Epithelial cell of proximal tubule (primary cell): ENCODE measurements at regions not wholly inside any gene's neighbourhood (a gene's known extent, or its start where the extent isn't known, plus 50 kb on each side); places are given as distances from the start of the nearest gene placed in this dataset.

Experiments used
- DNase-seq: peaks from one replicate; pipeline ENCODE4 v3.0.0-alpha.2; 2011; ENCODE audit warnings: low read depth
- H3K4me3 ChIP-seq: 2 replicates; pipeline ENCODE4 v1.5.1; 2011; ENCODE audit warnings: low read depth, mild to moderate bottlenecking, low read length
- TF ChIP-seq, protein P1 (sequence below): conservative IDR thresholded peaks from 2 replicates; pipeline ENCODE4 v1.5.1; 2012; ENCODE audit warnings: low read depth, mild to moderate bottlenecking, low read length

DNA sequence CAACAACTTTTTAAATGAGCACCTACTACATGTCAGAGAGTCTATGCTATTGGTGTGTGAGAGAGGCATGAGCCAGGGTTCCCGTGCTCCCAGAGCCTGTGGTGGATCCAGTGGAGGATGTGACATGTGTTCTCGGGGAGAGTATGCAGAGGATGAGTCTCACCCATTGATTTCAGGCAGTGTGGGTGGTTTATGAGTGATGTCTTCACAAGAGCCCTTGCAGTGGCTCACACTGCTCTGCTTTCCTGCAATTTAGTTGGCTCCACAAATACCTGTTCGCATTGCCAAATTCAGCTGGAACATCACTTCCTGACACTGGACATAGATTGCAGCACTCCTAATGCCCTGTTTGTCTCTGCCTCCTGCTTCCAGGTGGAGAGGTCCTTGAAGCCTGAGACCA is 243.6 kb upstream of the CXCR4 start:
- TF ChIP-seq, protein P1, sequence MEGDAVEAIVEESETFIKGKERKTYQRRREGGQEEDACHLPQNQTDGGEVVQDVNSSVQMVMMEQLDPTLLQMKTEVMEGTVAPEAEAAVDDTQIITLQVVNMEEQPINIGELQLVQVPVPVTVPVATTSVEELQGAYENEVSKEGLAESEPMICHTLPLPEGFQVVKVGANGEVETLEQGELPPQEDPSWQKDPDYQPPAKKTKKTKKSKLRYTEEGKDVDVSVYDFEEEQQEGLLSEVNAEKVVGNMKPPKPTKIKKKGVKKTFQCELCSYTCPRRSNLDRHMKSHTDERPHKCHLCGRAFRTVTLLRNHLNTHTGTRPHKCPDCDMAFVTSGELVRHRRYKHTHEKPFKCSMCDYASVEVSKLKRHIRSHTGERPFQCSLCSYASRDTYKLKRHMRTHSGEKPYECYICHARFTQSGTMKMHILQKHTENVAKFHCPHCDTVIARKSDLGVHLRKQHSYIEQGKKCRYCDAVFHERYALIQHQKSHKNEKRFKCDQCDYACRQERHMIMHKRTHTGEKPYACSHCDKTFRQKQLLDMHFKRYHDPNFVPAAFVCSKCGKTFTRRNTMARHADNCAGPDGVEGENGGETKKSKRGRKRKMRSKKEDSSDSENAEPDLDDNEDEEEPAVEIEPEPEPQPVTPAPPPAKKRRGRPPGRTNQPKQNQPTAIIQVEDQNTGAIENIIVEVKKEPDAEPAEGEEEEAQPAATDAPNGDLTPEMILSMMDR = no peak
- H3K4me3 ChIP-seq = no peak overlapping the region
- DNase-seq = no peak

DNA sequence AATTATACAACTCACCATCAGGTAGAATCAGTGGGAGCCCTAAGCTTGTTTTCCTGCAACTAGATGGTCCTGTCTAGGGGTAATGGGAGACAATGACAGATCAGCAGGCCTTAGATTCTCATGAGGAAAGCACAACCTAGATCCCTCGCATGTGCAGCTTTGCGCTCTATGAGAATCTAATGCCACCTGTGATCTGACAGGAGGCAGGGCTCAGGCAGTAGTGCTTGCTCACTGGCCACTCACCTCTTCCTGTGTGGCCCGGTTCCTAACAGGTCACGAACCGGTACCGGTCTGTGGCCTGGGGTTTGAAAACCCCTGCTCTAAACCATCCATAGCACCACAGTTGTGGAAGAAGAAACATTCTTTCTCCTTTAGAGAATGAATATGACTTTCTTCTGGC is 242.8 kb upstream of the CXCR4 start:
- DNase-seq = no peak
- no peak overlapping the region for H3K4me3 ChIP-seq
- TF ChIP-seq, protein P1 = no peak

DNA sequence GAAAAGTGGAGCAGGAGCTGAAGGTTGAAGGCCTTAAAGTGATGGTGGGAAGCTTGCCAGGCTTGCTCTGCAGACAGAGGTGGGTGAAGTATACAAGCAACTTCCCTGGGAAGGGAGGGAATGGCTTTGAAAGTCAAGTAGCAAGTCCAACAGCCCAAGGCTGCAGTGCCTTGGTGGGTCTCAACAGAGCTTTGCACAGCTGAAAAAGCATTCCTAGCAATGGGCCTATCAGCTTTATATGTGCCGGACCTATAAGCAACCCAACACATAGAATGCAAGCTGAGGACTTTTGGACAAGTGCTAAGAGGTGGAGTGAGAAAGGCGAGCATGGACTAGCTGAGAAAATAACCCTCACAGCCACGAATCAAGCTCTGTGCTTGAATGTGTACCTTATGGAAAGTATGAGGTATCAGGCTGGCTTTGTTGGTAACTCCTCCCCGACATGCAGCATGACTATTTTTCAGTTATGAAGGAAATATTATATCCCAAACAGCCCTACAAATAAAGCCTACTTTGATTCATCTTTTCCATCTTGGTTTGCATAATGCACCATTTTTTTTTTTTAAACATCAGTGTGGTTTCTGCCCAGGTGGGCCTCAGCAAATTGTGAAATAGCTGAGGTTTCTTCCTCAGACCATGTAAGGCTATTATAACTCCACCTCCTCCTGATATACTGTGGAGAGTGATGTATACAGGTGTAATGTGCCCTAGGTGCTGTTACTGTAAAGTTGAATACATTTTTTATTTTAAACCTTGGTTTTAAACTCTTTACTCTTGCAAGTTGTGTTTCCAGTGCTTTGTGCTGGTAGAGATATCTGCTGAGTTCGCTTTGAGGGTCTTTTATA is 241.4 kb upstream of the CXCR4 start:
- DNase-seq = no peak
- TF ChIP-seq, protein P1 = no peak
- no peak overlapping the region for H3K4me3 ChIP-seq

DNA sequence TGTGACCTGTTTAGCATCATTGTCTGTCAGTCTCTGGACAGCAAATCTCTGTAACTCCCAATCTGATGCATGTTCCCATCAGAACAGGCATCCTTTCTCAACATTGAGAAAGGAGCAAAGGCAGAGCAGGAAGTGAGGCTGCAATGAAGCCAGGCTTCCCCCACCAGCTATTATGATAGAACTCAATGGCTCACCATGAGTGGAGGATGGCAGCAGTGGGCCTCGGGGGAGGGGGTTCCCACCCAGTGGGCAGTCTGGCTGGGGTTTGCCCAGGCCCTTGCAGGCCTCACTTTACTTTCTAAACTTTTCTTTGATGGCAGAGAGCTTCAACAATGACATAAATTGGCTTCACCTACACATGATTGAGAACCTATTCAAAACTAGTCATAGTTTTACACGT is 240.6 kb upstream of the CXCR4 start:
- no peak for DNase-seq
- TF ChIP-seq, protein P1 = no peak
- H3K4me3 ChIP-seq = no peak overlapping the region

DNA sequence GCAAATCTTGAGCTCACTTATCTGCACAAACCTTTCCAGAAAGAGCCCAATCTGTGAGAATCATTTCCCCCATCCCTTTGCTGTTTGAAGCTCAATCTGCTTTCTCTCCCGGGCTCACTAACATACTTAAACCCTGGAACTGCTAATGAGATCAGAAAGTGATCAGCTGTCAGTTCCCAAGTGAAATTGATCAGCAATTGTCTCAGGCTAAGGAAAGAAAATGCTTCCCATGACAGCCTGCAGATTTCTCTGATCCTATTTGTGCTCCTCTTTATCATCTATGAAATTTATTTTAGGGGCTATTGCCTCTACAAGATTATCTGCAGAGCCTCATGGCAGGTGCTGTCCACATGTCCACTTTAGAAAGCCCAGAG is 239.0 kb upstream of the CXCR4 start:
- no peak overlapping the region for H3K4me3 ChIP-seq
- TF ChIP-seq, protein P1 = no peak
- no peak for DNase-seq

DNA sequence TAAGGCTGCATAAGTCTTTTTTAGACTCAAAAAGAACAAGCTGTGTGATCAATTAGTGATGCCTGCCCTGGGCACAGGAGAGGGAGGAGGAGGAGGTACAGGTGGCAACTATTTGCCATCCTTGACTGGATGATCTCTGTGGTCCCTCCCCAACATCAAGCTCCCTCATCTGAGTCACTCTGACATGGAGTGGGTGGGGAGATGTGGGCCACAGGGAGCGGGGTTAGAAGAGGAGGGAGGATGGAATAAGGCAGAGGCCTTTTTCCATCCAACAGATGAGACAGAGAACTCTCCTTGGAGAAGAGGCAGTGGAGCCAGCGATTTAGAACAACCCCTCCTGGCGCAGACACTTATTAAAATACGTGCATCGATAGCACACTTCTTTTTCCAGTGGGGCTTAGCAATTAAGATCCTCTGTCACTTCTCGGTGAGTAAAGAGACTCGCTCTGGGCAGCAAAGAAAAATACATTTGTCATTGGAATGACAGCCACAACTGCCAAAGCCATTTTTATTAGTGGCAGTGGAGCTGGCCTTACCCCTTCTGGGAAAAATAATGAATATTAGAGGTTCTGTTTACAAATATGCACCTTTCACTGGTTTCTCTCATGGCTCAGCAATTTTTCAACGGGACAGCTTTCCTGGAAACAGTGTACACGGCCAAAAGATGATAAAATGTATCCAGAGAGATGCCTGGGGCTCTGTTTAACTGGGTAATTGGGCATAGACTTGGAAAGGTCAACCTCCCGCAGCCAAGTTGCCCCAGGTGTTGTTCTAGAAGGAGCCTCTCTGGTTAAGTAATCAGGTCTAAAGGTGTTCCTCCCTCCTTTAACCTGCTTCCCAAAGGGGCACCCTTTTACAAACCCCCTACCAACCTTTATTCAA is 238.4 kb upstream of the CXCR4 start:
- H3K4me3 ChIP-seq = no peak overlapping the region
- DNase-seq = no peak
- TF ChIP-seq, protein P1 = no peak
